ENCODE measurements at regions not wholly inside any gene's neighbourhood (a gene's known extent, or its start where the extent isn't known, plus 50 kb on each side); places are given as distances from the start of the nearest gene placed in this dataset.

GRCh38 chr3:46104706-46105105 is 77.4 kb upstream of the XCR1 start:
- no peak for TF ChIP-seq TEAD4 (IDR thresholded peaks at IDR 0.05; ENCODE audit: low read length)
- TF ChIP-seq TEAD4 (CRISPR knock-in tag; IDR thresholded peaks at IDR 0.05; ENCODE audit: borderline replicate concordance): no peak
- no peak for TF ChIP-seq CTCF (IDR thresholded peaks at IDR 0.05 in 2 of 3, conservative IDR thresholded peaks at IDR 0.05 in 1 of 3; ENCODE audit: insufficient read depth in 2 of 3, low read depth in 1 of 3, low read length in 3 of 3)
- no peak for TF ChIP-seq MTA2 (IDR thresholded peaks at IDR 0.05; ENCODE audit: low read depth)
- no peak for TF ChIP-seq EP300 (IDR thresholded peaks at IDR 0.05; ENCODE audit: low read length)
- TF ChIP-seq TSHZ1 (CRISPR knock-in tag; IDR thresholded peaks at IDR 0.05): no peak
- no peak for TF ChIP-seq NEUROD1 (IDR thresholded peaks at IDR 0.05; ENCODE audit: borderline replicate concordance, low read depth, low read length, partially characterized antibody)
- TF ChIP-seq OTX1 (CRISPR knock-in tag; IDR thresholded peaks at IDR 0.05): no peak
- no peak for TF ChIP-seq CHD4 (IDR thresholded peaks at IDR 0.05; ENCODE audit: insufficient read depth, insufficient replicate concordance, low read depth, low read length, poor library complexity, severe bottlenecking)
- TF ChIP-seq GABPB1 (CRISPR knock-in tag; IDR thresholded peaks at IDR 0.05): no peak
- no peak for TF ChIP-seq CBX3 (IDR thresholded peaks at IDR 0.05; ENCODE audit: borderline replicate concordance in 1 of 2, low read length in 2 of 2)
- no peak for TF ChIP-seq FOXK1 (CRISPR knock-in tag; IDR thresholded peaks at IDR 0.05; ENCODE audit: borderline replicate concordance)
- no peak for TF ChIP-seq THRA (IDR thresholded peaks at IDR 0.05)
